ENCODE measurements at regions not wholly inside any gene's neighbourhood (a gene's known extent, or its start where the extent isn't known, plus 50 kb on each side); places are given as distances from the start of the nearest gene placed in this dataset.

- peaks cover 0 to 9% (median 0%) of the 10 kb centered on the region in 3 donors for H3K9me3 ChIP-seq (ENCODE audit: control extremely low read depth in 1 of 3, control insufficient read depth in 2 of 3, insufficient read depth in 1 of 3, low read length in 2 of 3)
- H3K4me1 Mint-ChIP-seq, result no peaks in the 10 kb centered on the region
Observed at GRCh38 chr12:127819056-127819455, 447.9 kb upstream of the TMEM132C start.

GRCh38 chr12:127820271-127820670 lies 446.7 kb upstream of the TMEM132C start:
- Histone ChIP-seq H3K9ac (ENCODE audit: low read length) (no peak overlapping the region), H3K27me3 (replicated peaks in 1 of 4; ENCODE audit: control extremely low read depth in 1 of 4, control insufficient read depth in 3 of 4, insufficient read depth in 4 of 4, low read length in 3 of 4) (no peaks in the 10 kb centered on the region), H3K4me1 (ENCODE audit: control insufficient read depth in 2 of 2, insufficient read depth in 2 of 2, low read length in 2 of 2) (no peaks in the 10 kb centered on the region), H3K36me3 (replicated peaks in 1 of 2; ENCODE audit: control extremely low read depth in 1 of 2, control insufficient read depth in 1 of 2, extremely low read depth in 1 of 2, insufficient read depth in 2 of 2, low read length in 1 of 2) (no peaks in the 10 kb centered on the region), H4K20me1 (ENCODE audit: control insufficient read depth, insufficient read depth, low read length, poor library complexity, severe bottlenecking) (no peaks in the 10 kb centered on the region), H3K9me3 (ENCODE audit: control extremely low read depth in 1 of 3, control insufficient read depth in 2 of 3, insufficient read depth in 1 of 3, low read length in 2 of 3) (peaks cover 0 to 9% (median 0%) of the 10 kb centered on the region in 3 donors), H3K79me2 (ENCODE audit: control insufficient read depth, insufficient read depth, low read length) (no peaks in the 10 kb centered on the region), H2AFZ (ENCODE audit: insufficient read depth, low read depth, low read length, poor library complexity, severe bottlenecking) (no peak overlapping the region), H3K4me3 (ENCODE audit: control extremely low read depth in 1 of 5, extremely low read depth in 1 of 5, insufficient read depth in 1 of 5, low read depth in 2 of 5, low read length in 4 of 5) (no peak overlapping the region), H3K4me2 (replicated peaks; ENCODE audit: low read depth, low read length, poor library complexity, severe bottlenecking) (no peak overlapping the region), H3K27ac (ENCODE audit: low read length in 2 of 2) (no peak overlapping the region)
- TF ChIP-seq EZH2 (IDR thresholded peaks at IDR 0.05; ENCODE audit: borderline replicate concordance, insufficient read depth, low read depth, low read length, poor library complexity, severe bottlenecking), result no peak
- no peak for TF ChIP-seq CTCF (IDR thresholded peaks at IDR 0.05)
- POLR2A ChIA-PET, result no interaction called here
- Mint-ChIP-seq H3K4me1 (no peaks in the 10 kb centered on the region), H3K4me3 (no peak overlapping the region), H3K27ac (no peak overlapping the region), H3K27me3 (no peaks in the 10 kb centered on the region), H3K9me3 (ENCODE audit: insufficient read depth) (no peaks in the 10 kb centered on the region)
- 67% methylated on average over 1 of the region's 4 CpGs for WGBS (ENCODE audit: insufficient coverage)
- CTCF ChIA-PET, result no interaction called here
- ATAC-seq (ENCODE audit: low read depth) (no peak), DNase-seq (no peak)
- intact Hi-C loops (cut with micrococcal nuclease), result no loop called here

More at GRCh38 chr12:127819056-127819455, 447.9 kb upstream of the TMEM132C start:
- ChIA-PET CTCF (no interaction called here), POLR2A (no interaction called here)
- no peak for DNase-seq
- Mint-ChIP-seq H3K4me3 (no peak overlapping the region), H3K27ac (no peak overlapping the region), H3K9me3 (ENCODE audit: insufficient read depth) (no peaks in the 10 kb centered on the region), H3K27me3 (no peaks in the 10 kb centered on the region)
- no peak overlapping the region for H2AFZ ChIP-seq (ENCODE audit: insufficient read depth, low read depth, low read length, poor library complexity, severe bottlenecking)
- H3K79me2 ChIP-seq (ENCODE audit: control insufficient read depth, insufficient read depth, low read length), result no peaks in the 10 kb centered on the region
- ATAC-seq (ENCODE audit: low read depth), result no peak
- no peaks in the 10 kb centered on the region for H3K27me3 ChIP-seq (replicated peaks in 1 of 4; ENCODE audit: control extremely low read depth in 1 of 4, control insufficient read depth in 3 of 4, insufficient read depth in 4 of 4, low read length in 3 of 4)
- no peaks in the 10 kb centered on the region for H3K36me3 ChIP-seq (replicated peaks in 1 of 2; ENCODE audit: control extremely low read depth in 1 of 2, control insufficient read depth in 1 of 2, extremely low read depth in 1 of 2, insufficient read depth in 2 of 2, low read length in 1 of 2)
- H3K27ac ChIP-seq (ENCODE audit: low read length in 2 of 2), result no peak overlapping the region
- no peak overlapping the region for H3K4me3 ChIP-seq (ENCODE audit: control extremely low read depth in 1 of 5, extremely low read depth in 1 of 5, insufficient read depth in 1 of 5, low read depth in 2 of 5, low read length in 4 of 5)
- H4K20me1 ChIP-seq (ENCODE audit: control insufficient read depth, insufficient read depth, low read length, poor library complexity, severe bottlenecking), result no peaks in the 10 kb centered on the region
- H3K4me2 ChIP-seq (replicated peaks; ENCODE audit: low read depth, low read length, poor library complexity, severe bottlenecking), result no peak overlapping the region
- H3K4me1 ChIP-seq (ENCODE audit: control insufficient read depth in 2 of 2, insufficient read depth in 2 of 2, low read length in 2 of 2), result no peaks in the 10 kb centered on the region
- intact Hi-C loops (cut with micrococcal nuclease), result no loop called here
- whole genome bisulfite sequencing (ENCODE audit: insufficient coverage), result no CpG with 5 or more reads among the region's 4 CpGs
- TF ChIP-seq CTCF (IDR thresholded peaks at IDR 0.05) (no peak), EZH2 (IDR thresholded peaks at IDR 0.05; ENCODE audit: borderline replicate concordance, insufficient read depth, low read depth, low read length, poor library complexity, severe bottlenecking) (no peak)
- no peak overlapping the region for H3K9ac ChIP-seq (ENCODE audit: low read length)

Data from B cell (primary cell).